GM23338 (cell line): ENCODE measurements at regions not wholly inside any gene's neighbourhood (a gene's known extent, or its start where the extent isn't known, plus 50 kb on each side); places are given as distances from the start of the nearest gene placed in this dataset.

Experiments used
- CREB1 ChIP-seq: fragments of 250-450 bp; sonication (Bioruptor Pico); IDR thresholded peaks from 2 replicates; pipeline ENCODE4 v1.5.0; 2020; ENCODE audit warnings: low read depth, mild to moderate bottlenecking, moderate library complexity
- CTCF ChIP-seq, 2 experiments: fragments of 200-600 bp in 1 of 2; sonication (generic) in 1 of 2; conservative IDR thresholded peaks; 2 replicates each; pipeline versions ENCODE4 v1.5.1 to v1.6.1; 2016 to 2017; ENCODE audit warnings: antibody characterized with exemption in 2 of 2, low read depth in 2 of 2, mild to moderate bottlenecking in 2 of 2, moderate library complexity in 1 of 2
- ETS1 ChIP-seq: IDR thresholded peaks from 2 replicates; pipeline ENCODE4 v1.6.1; 2016; ENCODE audit warnings: antibody characterized with exemption
- EZH2 ChIP-seq: fragments of 200-600 bp; sonication (generic); IDR thresholded peaks from one replicate; pipeline ENCODE4 v1.8.0; 2017; ENCODE audit warnings: antibody characterized with exemption, mild to moderate bottlenecking, low read depth; ENCODE audit not compliant: unreplicated experiment
- EZH2phosphoT487 ChIP-seq: fragments of 200-600 bp; sonication (generic); IDR thresholded peaks from one replicate; pipeline ENCODE4 v1.8.1; 2018; ENCODE audit warnings: antibody characterized with exemption; ENCODE audit not compliant: unreplicated experiment
- JUNB ChIP-seq: IDR thresholded peaks from one replicate; pipeline ENCODE4 v1.6.1; 2016; ENCODE audit warnings: antibody characterized with exemption; ENCODE audit not compliant: unreplicated experiment
- NANOG ChIP-seq: IDR thresholded peaks from 2 replicates; pipeline ENCODE4 v1.6.1; 2016; ENCODE audit warnings: antibody characterized with exemption, borderline replicate concordance
- POLR2AphosphoS5 ChIP-seq: IDR thresholded peaks from 2 replicates; pipeline ENCODE4 v1.6.1; 2016; ENCODE audit warnings: antibody characterized with exemption, low read depth
- REST ChIP-seq: IDR thresholded peaks from one replicate; pipeline ENCODE4 v1.6.1; 2018; ENCODE audit warnings: antibody characterized with exemption; ENCODE audit not compliant: unreplicated experiment
- STAT1 ChIP-seq: IDR thresholded peaks from one replicate; pipeline ENCODE4 v1.6.1; 2016; ENCODE audit warnings: antibody characterized with exemption; ENCODE audit not compliant: unreplicated experiment
- ZNF114 ChIP-seq: fragments of 250-450 bp; sonication (Bioruptor Pico); IDR thresholded peaks from 2 replicates; pipeline ENCODE4 v1.5.0; 2020; ENCODE audit warnings: mild to moderate bottlenecking, moderate library complexity
- ZNF331 ChIP-seq: fragments of 250-450 bp; sonication (Bioruptor Pico); IDR thresholded peaks from 2 replicates; pipeline ENCODE4 v1.5.0; 2020; ENCODE audit warnings: low read depth, mild to moderate bottlenecking, moderate library complexity
- ZNF462 ChIP-seq: fragments of 250-450 bp; sonication (Bioruptor Pico); IDR thresholded peaks from 2 replicates; pipeline ENCODE4 v1.5.0; 2020; ENCODE audit warnings: mild to moderate bottlenecking, moderate library complexity

- TF ChIP-seq POLR2AphosphoS5: no peak
- no peak for TF ChIP-seq JUNB
- TF ChIP-seq CTCF (conservative IDR thresholded peaks at IDR 0.05; ENCODE audit: low read depth in 2 of 2): no peak
- no peak for TF ChIP-seq EZH2phosphoT487
- TF ChIP-seq EZH2: no peak
- TF ChIP-seq REST: no peak
- TF ChIP-seq ZNF462 (CRISPR knock-in tag): no peak
- TF ChIP-seq CREB1: no peak
- no peak for TF ChIP-seq ZNF331 (CRISPR knock-in tag)
- TF ChIP-seq STAT1: no peak
- no peak for TF ChIP-seq ZNF114 (CRISPR knock-in tag)
- no peak for TF ChIP-seq ETS1
- TF ChIP-seq NANOG: no peak
These were observed 415.7 kb upstream of the DAB1 start for GRCh38 chr1:57839526-57839925.
